PFSK-1 (cell line): ENCODE measurements at regions not wholly inside any gene's neighbourhood (a gene's known extent, or its start where the extent isn't known, plus 50 kb on each side); places are given as distances from the start of the nearest gene placed in this dataset.

Experiments
- FOXP2 ChIP-seq: optimal IDR thresholded peaks from 2 replicates; pipeline ENCODE3; 2011; ENCODE audit warnings: borderline replicate concordance, control low read depth, inconsistent platforms; ENCODE audit not compliant: insufficient read depth; ENCODE audit errors: extremely low read length, extremely low read depth
- POLR2AphosphoS5 ChIP-seq: IDR thresholded peaks from 2 replicates; pipeline ENCODE4 v1.6.1; 2012; ENCODE audit warnings: low read depth, mild to moderate bottlenecking, control low read depth, low read length, moderate library complexity
- REST ChIP-seq, 2 experiments: IDR thresholded peaks; 2 replicates each; pipeline versions ENCODE4 v1.6.1 to v1.8.0; 2011 to 2012; ENCODE audit warnings: low read depth in 2 of 2, low read length in 2 of 2, control low read depth in 1 of 2, inconsistent platforms in 1 of 2, mild to moderate bottlenecking in 1 of 2, moderate library complexity in 1 of 2; ENCODE audit not compliant: insufficient read depth in 1 of 2
- SIN3A ChIP-seq: IDR thresholded peaks from 2 replicates; pipeline ENCODE4 v1.6.1; 2012; ENCODE audit warnings: mild to moderate bottlenecking, low read length, moderate library complexity, borderline replicate concordance; ENCODE audit not compliant: insufficient read depth
- TAF1 ChIP-seq: IDR thresholded peaks from 2 replicates; pipeline ENCODE4 v1.6.1; 2012; ENCODE audit warnings: low read length, control low read depth, borderline replicate concordance; ENCODE audit not compliant: insufficient read depth

- TF ChIP-seq POLR2AphosphoS5, result no peak
- no peak for TF ChIP-seq TAF1
- no peak for TF ChIP-seq FOXP2
- no peak for TF ChIP-seq REST (IDR thresholded peaks at IDR 0.05; ENCODE audit: insufficient read depth in 1 of 2, low read depth in 2 of 2, low read length in 2 of 2)
- TF ChIP-seq SIN3A, result no peak
Measured at GRCh38 chr5:174191850-174192655, 146.5 kb downstream of the NSG2 start.
